BJ (cell line): ENCODE measurements at regions not wholly inside any gene's neighbourhood (a gene's known extent, or its start where the extent isn't known, plus 50 kb on each side); places are given as distances from the start of the nearest gene placed in this dataset.
"Not testable (repeated sequence)": the region's sequence is repeated elsewhere in the genome, so short reads cannot be mapped to it uniquely, and the experiment has no call there.

Experiments used
- CTCF ChIA-PET: fragments of 350-600 bp; formaldehyde crosslinking; extraction: SDS; loops from one replicate; lab custom pipeline; 2021; ENCODE audit warnings: antibody characterized with exemption, inconsistent platforms; lab: Yijun Ruan, JAX
- POLR2A ChIA-PET: fragments of 300-600 bp; sonication (Branson Sonifier 250); formaldehyde crosslinking; extraction: SDS; loops from one replicate; lab custom pipeline; 2021; ENCODE audit warnings: antibody characterized with exemption; lab: Charles Lee
- DNase-seq: peaks from one replicate; pipeline ENCODE4 v3.0.0-alpha.2; 2011; ENCODE audit warnings: low read depth
- H3K27me3 ChIP-seq: 2 replicates; pipeline ENCODE4 v1.6.0; 2011; ENCODE audit warnings: low read length; ENCODE audit not compliant: control insufficient read depth, insufficient read depth
- H3K36me3 ChIP-seq: 2 replicates; pipeline ENCODE4 v1.5.1; 2011; ENCODE audit warnings: low read length; ENCODE audit not compliant: control insufficient read depth, insufficient read depth
- H3K4me3 ChIP-seq: 2 replicates; pipeline ENCODE4 v1.5.1; 2011; ENCODE audit warnings: low read depth, mild to moderate bottlenecking, control low read depth, low read length
- CTCF ChIP-seq: IDR thresholded peaks from 2 replicates; pipeline ENCODE4 v1.5.1; 2011; ENCODE audit warnings: low read depth, mild to moderate bottlenecking, control low read depth, inconsistent platforms, low read length, moderate library complexity; ENCODE audit not compliant: insufficient read depth

DNA sequence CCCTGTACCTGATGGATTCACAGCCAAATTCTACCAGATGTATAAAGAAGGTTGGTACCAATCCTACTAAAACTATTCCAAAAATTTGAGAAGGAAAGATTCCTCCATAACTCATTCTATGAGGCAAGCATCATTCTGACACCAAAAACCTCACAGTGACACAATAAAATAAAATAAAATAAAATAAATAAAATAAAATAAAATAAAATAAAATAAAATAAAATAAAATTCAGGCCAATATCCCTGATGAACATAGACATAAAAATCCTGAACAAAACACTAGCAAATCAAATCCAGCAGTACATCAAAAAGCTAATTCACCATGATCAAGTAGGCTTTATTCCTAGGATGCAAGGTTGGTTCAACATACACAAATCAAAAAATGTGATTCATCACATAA is 108.1 kb downstream of the PROX1 start:
- H3K36me3 ChIP-seq, DNase-seq, CTCF ChIA-PET, H3K4me3 ChIP-seq, H3K27me3 ChIP-seq, POLR2A ChIA-PET: not testable (repeated sequence)

DNA sequence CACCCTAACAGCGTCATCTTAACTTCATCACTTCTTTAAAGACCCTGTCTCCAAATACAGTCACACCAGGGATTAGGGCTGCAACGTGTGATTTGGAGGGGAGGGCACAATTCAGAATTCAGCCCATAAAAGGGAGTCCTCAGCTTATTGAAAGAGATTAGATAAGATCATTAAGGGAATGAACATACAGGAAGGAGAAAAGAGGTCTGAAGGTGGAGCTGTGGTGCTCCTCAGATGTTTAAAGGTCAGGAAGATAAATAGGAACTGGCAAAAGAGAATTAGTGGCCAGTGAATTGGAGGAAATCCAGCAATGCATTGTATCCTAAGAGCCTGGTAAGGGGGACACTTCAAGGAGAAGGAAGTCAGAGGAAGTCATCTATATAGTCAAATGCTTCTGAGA is 113.5 kb downstream of the PROX1 start:
- no peaks in the 10 kb centered on the region for H3K36me3 ChIP-seq
- H3K27me3 ChIP-seq = no peaks in the 10 kb centered on the region
- no peak overlapping the region for H3K4me3 ChIP-seq
- DNase-seq = no peak
- CTCF ChIA-PET = no interaction called here
- POLR2A ChIA-PET = no interaction called here
- TF ChIP-seq CTCF = no peak

GRCh38 chr1:214101828-214102227 is 114.1 kb downstream of the PROX1 start:
- ChIA-PET POLR2A (no interaction called here), CTCF (interaction anchor here (1.4 kb wide), 1 partner anchor 24 kb away, joined by 4 read pairs; no protein-coding TSS in a partner anchor)
- no peak for TF ChIP-seq CTCF
- Histone ChIP-seq H3K36me3 (no peaks in the 10 kb centered on the region), H3K27me3 (no peaks in the 10 kb centered on the region), H3K4me3 (no peak overlapping the region)
- no peak for DNase-seq

GRCh38 chr1:214102907-214103306 is 115.1 kb downstream of the PROX1 start:
- Histone ChIP-seq H3K36me3 (no peaks in the 10 kb centered on the region), H3K27me3 (no peaks in the 10 kb centered on the region), H3K4me3 (no peak overlapping the region)
- POLR2A ChIA-PET = no interaction called here
- peak; percentile 24 for DNase-seq
- CTCF ChIA-PET = interaction anchor here (1.4 kb wide), 1 partner anchor 23 kb away, joined by 4 read pairs; no protein-coding TSS in a partner anchor
- TF ChIP-seq CTCF = no peak

GRCh38 chr1:214103778-214104177 is 116.0 kb downstream of the PROX1 start:
- DNase-seq = no peak
- TF ChIP-seq CTCF = no peak
- CTCF ChIA-PET = no interaction called here
- no peaks in the 10 kb centered on the region for H3K27me3 ChIP-seq
- H3K36me3 ChIP-seq = no peaks in the 10 kb centered on the region
- POLR2A ChIA-PET = no interaction called here
- no peak overlapping the region for H3K4me3 ChIP-seq

DNA sequence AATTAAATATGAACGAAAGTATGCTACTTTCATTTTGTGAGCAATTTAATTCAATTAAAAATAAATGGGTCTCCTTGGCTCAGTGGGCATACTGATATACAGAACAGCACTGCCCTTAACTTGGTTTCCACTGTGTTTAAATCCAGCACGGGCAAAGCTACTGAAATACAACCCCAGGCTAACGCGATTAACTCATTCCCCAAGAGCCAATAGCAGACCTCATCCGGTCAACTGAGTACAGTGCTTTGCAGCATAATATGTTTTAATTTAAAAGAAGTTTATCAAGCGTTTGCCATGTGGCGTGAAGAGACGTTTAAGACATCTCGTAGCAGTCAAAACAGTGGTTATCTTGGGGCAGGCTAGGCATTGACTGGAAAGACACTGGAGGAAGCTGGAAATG is 118.6 kb downstream of the PROX1 start:
- ChIA-PET CTCF (interaction anchor here (0.9 kb wide), 1 partner anchor 14 kb away, joined by 3 read pairs; no protein-coding TSS in a partner anchor), POLR2A (no interaction called here)
- TF ChIP-seq CTCF = no peak
- H3K4me3 ChIP-seq = no peak overlapping the region
- no peak for DNase-seq
- H3K27me3 ChIP-seq = no peaks in the 10 kb centered on the region
- H3K36me3 ChIP-seq = no peaks in the 10 kb centered on the region
